GM13976 (cell line): ENCODE measurements at regions not wholly inside any gene's neighbourhood (a gene's known extent, or its start where the extent isn't known, plus 50 kb on each side); places are given as distances from the start of the nearest gene placed in this dataset.

Experiments used
- DNase-seq: peaks from one replicate; pipeline ENCODE4 v3.0.0; 2012; ENCODE audit warnings: low spot score
- CTCF ChIP-seq: IDR thresholded peaks from 2 replicates; pipeline ENCODE4 v1.5.1; 2012; ENCODE audit warnings: borderline replicate concordance, mild to moderate bottlenecking; ENCODE audit not compliant: insufficient read depth; ENCODE audit errors: extremely low read depth, missing control alignments, control extremely low read depth
- in situ Hi-C: fragments of 300-500 bp; cut with MboI; formaldehyde crosslinking; loops from one replicate; pipeline ENCODE4 v1.12.0; 2022; ENCODE audit warnings: low sequenced_read_pairs, mixed read lengths, inconsistent platforms; ENCODE audit not compliant: unreplicated experiment

- in situ Hi-C loops: no loop called here
- DNase-seq: no peak
- no peak for TF ChIP-seq CTCF
These were observed 78.2 kb upstream of the RUFY1 start for GRCh38 chr5:179472174-179472573.

- TF ChIP-seq CTCF: no peak
- DNase-seq: no peak
- in situ Hi-C loops: no loop called here
These were observed 80.2 kb upstream of the RUFY1 start for GRCh38 chr5:179470201-179470600.

- in situ Hi-C loops: no loop called here
- no peak for TF ChIP-seq CTCF
- no peak for DNase-seq
These were observed 81.7 kb upstream of the RUFY1 start for GRCh38 chr5:179468696-179469095.

- no peak for DNase-seq
- in situ Hi-C loops: no loop called here
- no peak for TF ChIP-seq CTCF
These were observed 82.9 kb upstream of the RUFY1 start for GRCh38 chr5:179467441-179467840.

GRCh38 chr5:179464631-179465030 lies 85.7 kb upstream of the RUFY1 start:
- in situ Hi-C loops: no loop called here
- no peak for DNase-seq
- no peak for TF ChIP-seq CTCF

GRCh38 chr5:179462040-179462439 lies 88.3 kb upstream of the RUFY1 start:
- in situ Hi-C loops: no loop called here
- DNase-seq: no peak
- no peak for TF ChIP-seq CTCF

GRCh38 chr5:179461576-179461975 lies 88.8 kb upstream of the RUFY1 start:
- TF ChIP-seq CTCF: no peak
- no peak for DNase-seq
- in situ Hi-C loops: no loop called here
